G401 (cell line): ENCODE measurements at regions not wholly inside any gene's neighbourhood (a gene's known extent, or its start where the extent isn't known, plus 50 kb on each side); places are given as distances from the start of the nearest gene placed in this dataset.
A peak's percentile ranks its signal among the peaks of the same experiment; 100 is the strongest.

Experiments
- DNase-seq: peaks from one replicate; pipeline ENCODE4 v3.0.0-alpha.2; 2015; ENCODE audit warnings: low spot score
- in situ Hi-C: cut with HindIII; loops from 2 replicates; pipeline ENCODE4 v1.10.0; 2016; ENCODE audit warnings: low sequenced_read_pairs, mixed read lengths

DNA sequence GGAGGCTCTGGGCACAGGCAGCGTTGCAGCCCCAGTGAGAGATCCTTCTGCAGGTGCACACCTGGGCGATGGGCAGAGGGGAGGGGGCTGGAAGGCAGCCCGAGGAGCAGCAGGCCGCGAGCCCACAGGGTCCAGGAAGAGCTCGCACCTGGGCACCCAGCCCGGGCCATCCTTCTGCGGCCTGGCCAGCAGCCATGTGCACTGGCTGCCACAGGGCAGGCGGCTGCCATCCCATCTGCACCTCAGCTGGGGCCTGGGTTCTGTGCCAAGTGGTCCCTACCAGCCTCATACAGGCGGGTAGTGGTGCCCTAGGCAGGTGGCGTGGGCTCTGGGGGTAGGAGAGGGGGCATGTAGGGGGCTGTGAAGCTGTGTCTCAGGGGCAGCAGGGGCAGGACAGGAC lies 197.2 kb downstream of the RBFOX3 start:
- peak; percentile 89 for DNase-seq
- in situ Hi-C loops: no loop called here

DNA sequence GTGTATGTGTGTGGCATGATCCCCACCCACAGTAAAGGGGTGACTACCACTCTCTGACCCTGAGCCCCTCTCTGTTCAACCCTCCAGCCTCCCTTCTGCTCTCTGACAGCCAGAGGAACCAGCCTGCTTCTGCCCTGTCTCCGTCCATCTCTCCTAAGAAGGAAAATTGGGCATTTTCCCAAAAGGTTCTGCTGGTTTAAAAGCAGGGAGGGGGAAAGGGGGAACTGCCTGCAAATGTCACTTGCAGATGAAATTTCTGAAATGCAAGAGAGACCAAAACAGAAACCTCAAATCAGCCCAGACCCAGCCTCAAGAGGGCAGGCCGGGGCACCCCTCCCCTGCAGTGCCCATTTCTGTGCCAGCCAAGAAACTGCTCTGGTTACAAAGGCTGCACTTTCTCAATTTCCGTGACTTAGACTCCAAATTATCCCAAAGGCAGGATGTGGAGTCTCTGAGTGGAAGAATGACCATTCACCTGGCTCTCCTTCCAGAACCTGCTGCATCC lies 197.9 kb downstream of the RBFOX3 start:
- DNase-seq: peak; percentile 68
- in situ Hi-C loops: no loop called here

DNA sequence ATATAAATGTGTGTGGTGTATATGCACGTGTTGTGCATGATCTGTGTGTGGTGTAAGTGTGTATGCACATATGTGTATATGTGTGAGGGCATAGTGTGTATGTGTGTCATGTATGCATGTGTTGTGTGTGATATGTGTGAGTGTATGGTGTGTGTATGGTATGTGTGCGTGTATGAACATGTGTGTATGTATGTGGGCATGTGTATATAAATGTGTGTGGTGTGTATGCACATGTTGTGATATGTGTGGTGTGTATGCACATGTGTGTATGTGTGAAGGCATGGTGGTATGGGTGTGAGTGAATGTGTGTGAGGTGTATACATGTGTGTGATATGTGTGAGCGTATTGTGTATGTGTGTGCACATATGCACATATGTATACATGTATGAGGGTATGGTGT lies 198.7 kb downstream of the RBFOX3 start:
- in situ Hi-C loops: no loop called here

DNA sequence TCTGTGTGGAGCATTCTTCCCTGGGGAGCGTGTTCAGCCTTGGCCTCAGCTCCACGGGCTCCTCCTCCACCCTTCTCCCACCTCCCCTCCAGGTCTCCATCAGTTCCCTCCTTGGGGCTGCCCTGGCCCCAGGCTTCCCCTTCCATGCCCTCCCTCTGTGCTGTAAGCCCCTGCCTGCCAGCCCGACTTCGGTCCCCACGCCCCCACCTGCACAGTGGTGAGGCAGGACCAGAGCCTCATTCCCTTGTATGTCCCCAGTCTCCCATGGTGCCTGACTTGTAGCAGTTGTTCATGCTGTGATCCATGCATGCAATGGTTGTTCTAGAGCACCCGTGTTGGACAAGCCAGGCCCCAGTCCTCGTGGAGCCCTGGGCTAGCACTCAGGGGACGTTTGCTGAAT lies 199.4 kb downstream of the RBFOX3 start:
- in situ Hi-C loops: no loop called here
- no peak for DNase-seq

More for the DNA sequence above, 198.7 kb downstream of the RBFOX3 start:
- DNase-seq: no peak

DNA sequence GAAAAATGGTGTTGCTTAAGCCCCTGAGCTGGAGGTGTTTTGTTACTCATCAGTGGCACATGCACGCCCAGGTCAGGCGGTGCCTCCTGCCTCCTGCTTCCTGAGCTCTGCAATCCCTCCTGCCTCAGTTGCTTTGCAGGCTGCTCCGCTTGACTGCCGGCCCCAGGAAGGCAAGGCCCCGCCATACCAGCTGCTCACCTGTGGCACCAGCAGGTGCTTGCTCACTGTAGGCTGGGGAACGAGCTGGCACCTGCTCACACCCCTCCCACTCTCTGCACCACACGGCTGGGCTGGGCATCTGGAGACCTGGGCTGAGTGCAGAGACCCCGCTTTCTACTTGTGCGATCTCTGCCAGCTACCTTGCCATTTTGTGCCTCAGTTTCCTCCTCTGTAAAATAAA lies 200.2 kb downstream of the RBFOX3 start:
- in situ Hi-C loops: no loop called here
- DNase-seq: peak; percentile 36

DNA sequence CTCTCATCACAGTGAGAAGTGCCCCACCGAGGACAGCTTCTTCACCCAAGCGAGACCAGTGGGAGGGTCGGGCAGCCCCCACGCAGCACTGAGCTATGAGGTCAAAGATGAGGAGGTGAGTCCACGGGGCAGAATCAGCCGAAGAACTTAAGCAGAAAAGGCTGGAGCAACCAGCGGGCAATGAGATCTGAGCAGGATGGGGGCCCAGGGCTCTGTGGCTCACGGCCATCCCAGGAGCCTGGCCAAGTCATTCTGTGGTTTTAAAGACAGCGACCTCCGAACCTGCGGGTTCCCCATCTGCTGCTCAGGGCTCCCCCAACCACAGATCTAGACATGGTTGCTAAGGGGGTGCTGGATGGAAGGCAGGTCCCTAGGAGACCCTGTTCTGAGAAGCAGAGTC lies 202.6 kb downstream of the RBFOX3 start:
- in situ Hi-C loops: no loop called here
- DNase-seq: peak; percentile 79

DNA sequence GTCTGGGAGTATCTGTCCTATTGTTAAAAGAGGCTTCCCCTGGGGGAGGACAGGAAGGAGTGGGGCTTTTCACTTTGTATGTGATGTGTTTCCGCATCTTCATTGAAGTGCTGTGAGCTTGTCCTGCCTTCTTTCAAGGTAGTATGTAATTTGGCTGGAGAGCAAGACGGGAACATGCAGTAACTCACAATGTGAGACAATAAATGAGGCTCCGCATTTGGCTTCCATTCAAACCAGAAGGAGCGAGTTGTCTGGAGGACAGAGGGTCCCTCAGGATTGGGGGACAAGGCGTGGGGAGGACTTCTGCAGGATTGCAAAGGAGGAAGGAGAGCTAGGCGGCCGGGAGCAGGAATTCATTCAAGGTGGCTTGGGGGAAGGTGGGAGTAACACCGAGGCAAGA lies 203.5 kb downstream of the RBFOX3 start:
- in situ Hi-C loops: no loop called here
- DNase-seq: peak; percentile 66

DNA sequence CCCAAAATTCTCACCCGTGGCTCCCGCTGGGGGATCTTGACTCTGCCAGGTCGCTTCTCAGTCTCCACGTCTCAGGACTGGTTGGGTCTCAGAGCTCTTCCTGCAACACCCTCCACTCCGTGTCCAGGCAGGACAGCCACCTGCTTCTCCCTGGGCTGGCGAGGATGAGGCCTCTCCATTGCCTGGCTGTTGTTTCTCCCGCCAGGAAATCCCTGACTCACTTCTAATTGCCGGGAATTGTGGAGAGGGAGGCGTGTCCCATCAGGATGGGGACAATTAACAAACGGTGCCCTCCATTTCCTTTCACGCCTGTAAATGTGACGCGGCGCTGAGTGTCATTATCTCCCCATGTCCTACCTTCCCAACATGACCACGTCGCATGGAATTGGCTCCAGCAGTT lies 204.5 kb downstream of the RBFOX3 start:
- in situ Hi-C loops: no loop called here

DNA sequence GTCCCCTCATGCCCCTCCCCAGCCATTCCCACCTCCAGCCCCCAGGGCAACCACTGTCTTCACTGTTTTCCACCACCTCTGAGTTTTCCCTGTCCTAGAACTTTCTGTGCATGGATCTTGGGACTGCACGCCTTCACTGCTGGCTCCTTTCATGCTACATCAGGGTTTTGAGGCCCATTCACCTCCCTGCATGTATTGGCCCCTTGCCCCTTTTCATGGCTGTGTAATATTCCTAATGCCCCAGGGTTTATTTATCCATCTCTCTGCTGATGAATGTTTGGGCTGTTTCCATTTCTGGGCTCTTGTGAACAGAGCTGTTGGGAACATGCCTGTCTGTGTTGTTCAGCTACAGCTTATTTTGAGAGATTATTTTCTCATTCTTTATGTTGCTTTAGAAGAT lies 205.0 kb downstream of the RBFOX3 start:
- no peak for DNase-seq
- in situ Hi-C loops: no loop called here

More for the DNA sequence above, 204.5 kb downstream of the RBFOX3 start:
- DNase-seq: peak; percentile 55

DNA sequence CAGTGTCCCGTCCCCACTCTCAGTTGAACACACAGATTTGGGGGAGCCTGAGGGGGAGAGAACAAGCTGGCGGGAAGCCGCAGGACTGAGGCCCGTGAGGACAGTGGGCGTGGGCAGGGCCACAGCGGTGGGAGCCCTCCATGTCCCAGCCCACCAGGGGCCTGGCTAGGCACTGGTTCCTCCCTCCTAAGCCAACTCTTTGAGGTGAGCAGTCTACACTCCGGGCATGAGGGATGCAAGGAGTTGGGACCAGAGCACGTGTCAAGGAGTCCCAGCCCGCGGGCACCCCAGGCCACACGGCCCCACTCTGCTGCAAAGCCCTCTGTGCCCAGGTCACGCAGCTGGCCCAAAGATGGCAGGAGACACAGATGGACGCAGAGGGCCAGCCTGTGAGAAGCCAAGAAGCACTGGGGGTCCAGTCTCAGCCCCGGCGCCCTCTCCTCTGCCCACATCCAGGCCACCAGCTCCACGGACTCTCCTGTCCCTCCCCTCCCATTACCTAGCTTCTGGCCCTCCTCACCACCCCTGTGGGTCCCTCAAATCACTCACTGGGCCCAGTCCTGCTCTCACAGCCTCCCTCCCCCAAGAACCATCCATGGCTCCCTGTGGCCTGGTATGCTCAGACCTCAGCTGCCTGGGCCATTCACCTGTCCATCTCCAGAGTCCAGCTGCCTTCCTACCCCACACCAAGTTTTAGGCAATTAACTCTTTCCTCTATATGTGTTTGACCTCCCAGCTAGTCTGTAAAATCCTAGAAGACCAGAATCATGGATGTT lies 206.5 kb downstream of the RBFOX3 start:
- no peak for DNase-seq
- in situ Hi-C loops: no loop called here

DNA sequence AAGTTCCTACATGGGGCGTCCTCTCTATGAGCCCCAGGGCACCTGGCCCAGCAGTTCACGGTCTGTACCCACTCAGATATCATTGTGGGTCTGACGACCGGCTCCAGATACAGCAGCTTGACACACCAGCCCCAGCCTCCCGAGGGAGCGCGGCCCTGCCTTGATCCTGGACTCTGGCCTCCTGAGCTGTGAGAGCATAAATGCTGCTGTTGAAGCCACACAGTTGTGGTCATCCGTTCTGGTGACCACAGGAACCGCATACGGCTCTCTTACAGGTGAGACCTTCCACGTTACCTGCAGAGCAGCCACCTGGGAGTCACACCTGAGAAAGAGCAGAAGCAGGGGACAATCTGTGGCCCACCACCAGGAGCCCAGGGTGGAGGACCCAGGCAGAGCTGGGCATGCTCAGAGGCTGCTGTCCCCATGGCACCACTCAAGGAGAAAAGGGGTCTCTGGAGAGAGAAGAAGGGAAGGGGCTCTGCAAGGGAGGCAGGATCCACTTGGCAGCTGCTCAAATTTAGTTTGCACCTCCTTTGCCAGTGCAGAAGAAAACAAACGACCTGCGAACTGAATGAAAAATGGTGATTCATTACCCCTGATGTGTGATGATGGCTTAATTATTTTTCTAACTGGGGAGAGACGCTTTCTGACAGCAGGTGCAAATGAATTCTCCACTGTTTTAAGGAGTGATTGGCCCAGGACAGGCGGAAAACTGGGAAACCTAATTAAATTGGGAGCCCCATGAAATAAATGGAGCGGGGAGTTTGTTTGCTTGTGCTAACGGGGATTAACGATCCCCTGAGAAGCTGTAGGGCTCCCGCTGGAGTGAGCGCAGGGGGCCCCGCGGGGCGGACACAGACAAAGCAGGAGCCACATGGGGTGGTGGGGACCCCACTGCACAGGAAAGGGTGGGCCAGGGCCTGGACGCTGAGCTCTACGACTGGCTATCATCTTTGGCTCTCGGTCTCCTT lies 208.9 kb downstream of the RBFOX3 start:
- peak; percentile 37 for DNase-seq
- in situ Hi-C loops: no loop called here

DNA sequence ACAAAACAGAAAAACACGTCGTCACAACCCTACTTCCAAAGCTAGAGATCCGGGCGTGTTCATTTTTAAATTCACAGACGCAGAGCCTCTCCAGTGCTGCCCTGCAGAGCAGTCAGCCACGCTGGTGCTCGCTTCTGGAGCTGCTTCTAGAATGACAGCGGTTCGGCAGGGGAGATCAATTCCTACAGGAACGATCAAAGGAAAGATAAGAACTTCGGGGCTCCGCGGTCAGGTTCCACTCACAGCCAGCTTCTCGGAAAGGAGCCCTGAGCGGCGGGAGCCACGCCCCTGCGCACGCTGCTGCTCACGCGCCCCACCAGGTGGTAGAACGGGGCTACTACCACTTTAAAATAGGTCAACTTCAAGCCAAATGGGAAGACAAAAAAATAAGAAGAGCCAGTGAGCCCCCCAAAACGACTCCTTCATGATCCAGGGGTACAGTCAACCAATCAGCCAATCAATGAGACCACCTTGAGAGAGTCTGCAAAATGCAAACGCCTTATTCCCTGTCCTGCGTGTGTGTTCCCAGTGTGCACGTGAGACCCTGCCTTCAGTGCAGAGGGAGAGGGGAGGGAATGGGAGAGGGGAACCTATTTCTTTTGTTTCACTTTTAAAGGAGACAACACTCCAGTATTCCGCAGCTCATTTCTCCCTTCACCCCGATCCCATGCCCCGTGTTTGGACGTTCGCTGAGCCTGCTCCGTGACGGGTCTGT lies 209.7 kb downstream of the RBFOX3 start:
- in situ Hi-C loops: no loop called here
- peak; percentile 85 for DNase-seq

DNA sequence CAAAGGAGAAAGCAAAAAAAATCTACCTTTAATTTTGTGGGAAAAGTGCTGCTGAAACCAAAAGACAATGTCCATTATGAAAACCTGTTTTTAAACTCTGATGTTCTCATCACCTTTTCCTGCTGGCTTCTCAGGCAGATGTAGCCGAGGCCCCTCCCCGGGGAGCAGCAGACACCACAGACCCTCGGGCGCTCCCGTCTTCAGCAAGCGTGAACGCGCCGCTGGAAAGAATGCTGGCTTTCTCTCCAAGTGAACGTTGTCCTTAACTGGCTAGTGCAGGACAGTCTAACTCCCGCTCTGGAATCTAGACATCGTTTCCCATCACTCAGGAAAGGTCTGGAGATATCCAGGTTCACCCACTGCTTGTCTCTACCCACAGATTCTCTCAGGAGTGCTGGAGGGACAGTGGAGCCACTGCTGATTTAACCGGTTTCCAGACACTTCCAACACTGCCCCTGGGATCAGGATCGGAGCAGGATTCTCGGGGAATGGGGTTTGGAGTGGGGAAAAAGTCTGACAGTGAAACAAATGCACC lies 211.2 kb downstream of the RBFOX3 start:
- DNase-seq: peak; percentile 53
- in situ Hi-C loops: no loop called here

DNA sequence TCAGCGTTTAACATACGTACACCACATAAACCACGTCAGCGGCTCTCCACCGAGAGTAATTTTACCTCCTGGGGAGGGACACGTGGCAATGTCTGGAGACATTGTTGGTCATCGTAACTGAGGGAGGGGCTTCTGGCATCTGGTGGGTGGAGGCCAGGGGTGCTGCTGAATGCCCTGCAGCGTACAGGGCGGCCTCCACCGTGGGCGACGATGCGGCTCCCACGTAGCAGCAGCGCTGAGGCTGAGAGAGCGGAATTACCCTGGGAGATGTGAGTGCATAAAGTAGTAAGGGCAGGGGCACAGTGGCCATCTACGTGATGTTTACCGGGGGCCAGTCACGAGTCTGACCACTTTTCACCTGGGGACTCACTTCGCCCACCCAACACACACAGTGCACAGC lies 212.4 kb downstream of the RBFOX3 start:
- DNase-seq: no peak
- in situ Hi-C loops: no loop called here

DNA sequence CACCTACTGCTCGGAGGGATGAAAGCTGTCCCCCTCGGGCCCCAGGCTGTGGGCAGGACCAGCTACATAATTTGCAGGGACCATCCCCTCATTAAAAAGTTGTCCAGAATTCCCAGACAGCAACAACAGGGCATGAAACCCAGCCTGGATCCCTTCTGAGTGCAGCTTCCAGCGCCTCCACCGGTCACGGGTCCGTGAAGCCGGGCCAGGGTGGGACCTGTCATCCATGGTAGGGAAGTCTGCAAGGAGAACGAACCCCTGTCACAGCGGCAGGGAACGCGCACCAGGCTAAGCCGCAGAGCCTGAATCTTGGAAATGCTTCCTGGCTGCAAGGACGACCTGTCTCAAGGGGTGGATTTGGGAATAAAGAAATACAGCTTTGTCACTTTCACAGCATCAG lies 214.2 kb downstream of the RBFOX3 start:
- in situ Hi-C loops: no loop called here

DNA sequence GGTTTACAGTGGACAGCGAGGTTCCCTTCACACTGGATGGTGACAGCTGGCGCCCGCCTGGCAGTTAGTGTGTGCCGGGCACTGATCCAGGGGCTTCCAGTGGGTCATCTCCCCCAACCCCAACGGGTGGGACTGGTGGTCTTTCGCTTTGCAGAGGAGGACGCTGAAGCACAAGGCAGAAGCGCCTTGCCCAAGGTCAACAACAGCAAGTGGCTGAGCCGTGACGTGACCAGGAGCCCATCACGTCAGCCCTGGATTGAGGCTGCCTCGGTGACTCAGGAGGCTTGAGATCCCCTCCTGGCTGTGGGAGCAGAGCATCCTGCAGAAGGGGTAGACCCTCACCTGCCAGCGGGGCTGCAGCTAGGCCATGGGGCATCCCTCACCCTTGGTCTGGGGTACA lies 215.3 kb downstream of the RBFOX3 start:
- no peak for DNase-seq
- in situ Hi-C loops: no loop called here

More for the DNA sequence above, 214.2 kb downstream of the RBFOX3 start:
- no peak for DNase-seq

DNA sequence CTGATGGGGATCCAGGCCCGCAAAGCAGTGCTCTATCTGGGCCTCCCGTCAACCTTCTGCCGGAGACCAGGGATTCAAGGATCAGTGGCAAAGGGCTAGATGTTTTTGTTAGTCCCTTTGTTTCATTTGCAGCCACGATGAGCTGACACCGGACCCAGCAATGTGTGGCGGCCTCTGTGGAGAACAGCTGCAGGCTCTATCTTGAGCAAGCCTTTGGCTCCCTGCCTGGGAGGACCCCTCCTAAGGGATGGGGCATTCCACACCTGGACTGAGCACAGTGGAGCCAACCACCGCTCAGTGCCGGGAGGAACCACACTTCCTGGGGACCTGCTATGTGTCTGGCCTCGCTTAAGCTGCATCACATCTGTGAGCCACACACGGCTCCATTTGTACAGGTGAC lies 215.8 kb downstream of the RBFOX3 start:
- DNase-seq: no peak
- in situ Hi-C loops: no loop called here

DNA sequence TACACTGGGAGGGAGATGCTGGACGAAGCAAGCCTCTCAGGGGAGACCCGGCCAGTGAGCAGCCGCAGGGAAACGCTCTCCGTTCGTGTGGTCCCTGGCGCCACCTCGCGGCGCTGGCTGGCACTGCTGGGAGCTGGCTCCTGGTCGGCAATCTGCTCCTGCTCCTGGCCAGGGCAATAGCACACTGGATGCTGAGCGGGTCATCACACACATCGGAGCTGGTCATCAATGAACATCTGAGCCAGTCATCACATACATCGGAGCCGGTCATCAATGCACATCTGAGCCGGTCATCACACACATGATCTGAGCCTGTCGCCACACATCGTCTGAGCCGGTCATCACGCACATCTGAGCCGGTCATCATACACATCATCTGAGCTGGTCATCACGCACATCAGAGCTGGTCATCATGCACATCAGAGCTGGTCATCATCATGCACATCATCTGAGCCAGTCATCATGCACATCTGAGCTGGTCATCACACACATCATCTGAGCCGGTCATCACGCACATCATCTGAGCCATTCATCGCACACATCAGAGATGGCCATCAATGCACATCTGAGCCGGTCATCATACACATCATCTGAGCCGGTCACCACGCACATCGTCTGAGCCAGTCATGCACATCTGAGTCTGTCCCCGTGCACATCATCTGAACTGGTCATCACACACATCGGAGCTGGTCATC lies 217.3 kb downstream of the RBFOX3 start:
- in situ Hi-C loops: no loop called here
- peak; percentile 88 for DNase-seq

DNA sequence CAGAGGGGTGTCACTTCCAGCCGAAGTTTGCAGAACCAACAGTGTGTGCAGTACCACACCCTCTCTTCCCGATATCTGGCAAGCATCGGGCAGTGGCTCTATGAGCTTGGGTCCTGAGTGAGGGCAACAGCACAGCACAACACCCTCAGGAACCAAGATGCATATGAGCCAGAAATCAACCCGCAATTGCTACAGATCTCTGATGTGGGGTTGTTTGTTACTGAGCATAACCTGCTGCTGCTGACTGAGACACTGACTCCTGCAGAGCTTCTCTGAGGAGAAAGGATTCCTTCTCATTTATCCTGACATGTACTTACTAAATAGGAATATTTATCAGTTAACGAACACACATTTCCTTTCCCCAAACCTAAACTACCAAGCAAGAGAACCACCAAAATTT lies 218.3 kb downstream of the RBFOX3 start:
- in situ Hi-C loops: no loop called here
- no peak for DNase-seq
